Mammary epithelial cell (primary cell): ENCODE measurements at regions not wholly inside any gene's neighbourhood (a gene's known extent, or its start where the extent isn't known, plus 50 kb on each side); places are given as distances from the start of the nearest gene placed in this dataset.

Source experiments
- EZH2 ChIP-seq: IDR thresholded peaks from 2 replicates; pipeline ENCODE4 v1.6.1; 2012; ENCODE audit warnings: low read length, inconsistent platforms, borderline replicate concordance
- TF ChIP-seq, protein P1 (sequence below), 2 donors: IDR thresholded peaks in 1 of 2; conservative IDR thresholded peaks in 1 of 2; 2 replicates each; pipeline ENCODE4 v1.5.1; 2011 to 2012; ENCODE audit warnings: inconsistent platforms in 2 of 2, low read length in 2 of 2, mild to moderate bottlenecking in 2 of 2, control low read depth in 1 of 2, low read depth in 1 of 2; ENCODE audit not compliant: insufficient read depth in 1 of 2; ENCODE audit errors: extremely low read depth in 1 of 2

DNA sequence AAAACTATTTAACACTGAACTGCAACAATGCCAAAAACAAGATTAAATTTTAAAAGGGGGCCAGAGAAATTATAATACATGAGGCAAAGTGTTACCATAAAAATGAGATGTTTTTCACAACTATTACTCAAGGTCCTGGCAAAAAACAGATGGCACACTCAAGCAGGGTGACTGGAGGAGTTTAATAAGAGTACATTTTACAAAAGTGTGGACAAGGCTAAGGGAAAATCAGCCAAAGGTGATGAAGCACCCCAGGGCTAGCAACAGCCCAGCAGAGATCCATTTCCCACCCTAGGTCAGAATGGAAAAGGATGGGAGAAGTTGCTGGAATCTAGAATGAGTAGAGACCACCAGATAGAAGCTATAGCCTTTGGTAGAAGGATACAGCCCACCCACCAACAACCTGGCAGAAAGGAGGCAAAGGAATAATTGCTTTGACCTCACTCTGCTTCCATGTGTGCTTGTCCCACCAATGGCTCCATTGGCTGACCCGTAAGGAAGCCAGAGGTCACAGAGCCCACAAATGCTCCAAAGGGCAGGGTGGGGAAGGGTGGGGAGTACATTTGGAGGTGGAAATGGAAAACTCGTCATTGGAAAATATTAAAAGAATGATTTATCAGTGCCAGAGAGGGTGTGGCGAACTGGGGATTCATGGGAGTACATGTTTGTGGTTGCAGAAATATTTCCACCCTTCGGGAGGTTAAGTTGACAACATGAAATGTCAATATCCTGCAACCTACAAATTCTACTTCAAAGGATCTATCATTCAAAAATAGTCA, 161.0 kb upstream of the UBE2E2 start:
- no peak for TF ChIP-seq EZH2
- TF ChIP-seq, protein P1, sequence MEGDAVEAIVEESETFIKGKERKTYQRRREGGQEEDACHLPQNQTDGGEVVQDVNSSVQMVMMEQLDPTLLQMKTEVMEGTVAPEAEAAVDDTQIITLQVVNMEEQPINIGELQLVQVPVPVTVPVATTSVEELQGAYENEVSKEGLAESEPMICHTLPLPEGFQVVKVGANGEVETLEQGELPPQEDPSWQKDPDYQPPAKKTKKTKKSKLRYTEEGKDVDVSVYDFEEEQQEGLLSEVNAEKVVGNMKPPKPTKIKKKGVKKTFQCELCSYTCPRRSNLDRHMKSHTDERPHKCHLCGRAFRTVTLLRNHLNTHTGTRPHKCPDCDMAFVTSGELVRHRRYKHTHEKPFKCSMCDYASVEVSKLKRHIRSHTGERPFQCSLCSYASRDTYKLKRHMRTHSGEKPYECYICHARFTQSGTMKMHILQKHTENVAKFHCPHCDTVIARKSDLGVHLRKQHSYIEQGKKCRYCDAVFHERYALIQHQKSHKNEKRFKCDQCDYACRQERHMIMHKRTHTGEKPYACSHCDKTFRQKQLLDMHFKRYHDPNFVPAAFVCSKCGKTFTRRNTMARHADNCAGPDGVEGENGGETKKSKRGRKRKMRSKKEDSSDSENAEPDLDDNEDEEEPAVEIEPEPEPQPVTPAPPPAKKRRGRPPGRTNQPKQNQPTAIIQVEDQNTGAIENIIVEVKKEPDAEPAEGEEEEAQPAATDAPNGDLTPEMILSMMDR (conservative IDR thresholded peaks at IDR 0.05 in 1 of 2, IDR thresholded peaks at IDR 0.05 in 1 of 2; ENCODE audit: extremely low read depth in 1 of 2, insufficient read depth in 1 of 2, low read depth in 1 of 2, low read length in 2 of 2) = no peak
